ENCODE measurements at regions not wholly inside any gene's neighbourhood (a gene's known extent, or its start where the extent isn't known, plus 50 kb on each side); places are given as distances from the start of the nearest gene placed in this dataset.

DNA sequence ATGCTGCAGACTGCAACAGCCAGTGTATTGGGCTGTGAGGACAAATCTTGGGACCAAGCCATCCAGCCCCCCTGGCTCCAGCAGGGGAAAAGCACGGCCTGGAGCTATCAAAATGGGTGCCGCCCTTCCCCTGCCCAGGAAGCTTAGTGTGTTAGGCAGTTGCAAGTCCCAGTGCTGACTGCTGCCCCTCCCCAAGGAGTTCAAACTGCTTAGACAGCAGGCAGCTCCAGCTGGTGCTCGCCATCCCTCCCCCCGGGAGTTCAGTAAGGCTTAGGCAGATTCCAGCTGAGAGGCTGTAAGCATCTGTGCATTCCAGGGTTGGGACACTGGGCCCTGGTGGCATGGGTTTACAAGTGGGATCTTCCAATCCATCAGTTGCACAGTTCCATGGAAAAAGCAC lies 579.6 kb upstream of the NR5A2 start:
- TF ChIP-seq REST (IDR thresholded peaks at IDR 0.05; ENCODE audit: insufficient read depth in 1 of 2, low read depth in 2 of 2, low read length in 2 of 2) (no peak), SIN3A (IDR thresholded peaks at IDR 0.05; ENCODE audit: borderline replicate concordance, insufficient read depth, low read length) (no peak), FOXP2 (optimal IDR thresholded peaks at IDR 0.05; ENCODE audit: borderline replicate concordance, extremely low read depth, extremely low read length, insufficient read depth) (no peak)

Measured in PFSK-1 (cell line).